Keratinocyte (primary cell): ENCODE measurements at regions not wholly inside any gene's neighbourhood (a gene's known extent, or its start where the extent isn't known, plus 50 kb on each side); places are given as distances from the start of the nearest gene placed in this dataset.

ENCODE experiments used
- DNase-seq: peaks from one replicate; pipeline ENCODE4 v3.0.0-alpha.2; 2011; ENCODE audit warnings: low read depth, missing footprints, low spot score
- FAIRE-seq: peaks from 2 replicates; lab custom pipeline; 2011; peaks lifted over from hg19 to GRCh38; lab: Jason Lieb, UNC
- H2AFZ ChIP-seq: 2 replicates; pipeline ENCODE4 v1.6.0; 2012; ENCODE audit warnings: low read length, control low read depth, inconsistent platforms; ENCODE audit not compliant: control insufficient read depth
- H3K27ac ChIP-seq: 2 replicates; pipeline ENCODE4 v1.5.1; 2011; ENCODE audit warnings: low read length; ENCODE audit not compliant: control insufficient read depth, insufficient read depth
- H3K27me3 ChIP-seq: 3 replicates; pipeline ENCODE4 v1.6.0; 2011; ENCODE audit warnings: low read length; ENCODE audit not compliant: control insufficient read depth, insufficient read depth; ENCODE audit errors: extremely low read depth
- H3K36me3 ChIP-seq, 2 experiments: 2 replicates in 1 of 2; 3 replicates in 1 of 2; pipeline ENCODE4 v1.5.1; 2011; ENCODE audit warnings: low read length in 2 of 2, mild to moderate bottlenecking in 1 of 2; ENCODE audit not compliant: control insufficient read depth in 2 of 2, insufficient read depth in 2 of 2; ENCODE audit errors: extremely low read depth in 1 of 2
- H3K4me1 ChIP-seq: 3 replicates; pipeline ENCODE4 v1.5.1; 2011; ENCODE audit warnings: low read length; ENCODE audit not compliant: control insufficient read depth, insufficient read depth; ENCODE audit errors: extremely low read depth
- H3K4me2 ChIP-seq: 3 replicates; pipeline ENCODE4 v1.6.0; 2011; ENCODE audit warnings: low read depth, low read length; ENCODE audit not compliant: control insufficient read depth, insufficient read depth; ENCODE audit errors: extremely low read depth
- H3K4me3 ChIP-seq, 3 experiments: fragments of 200-600 bp in 1 of 3; sonication (generic) in 1 of 3; 2 replicates in 2 of 3; 3 replicates in 1 of 3; pipeline ENCODE4 v1.5.1; 2011 to 2016; ENCODE audit warnings: low read length in 3 of 3, mild to moderate bottlenecking in 3 of 3, control low read depth in 2 of 3, inconsistent platforms in 1 of 3, low read depth in 1 of 3, mixed read lengths in 1 of 3, mixed run types in 1 of 3, moderate library complexity in 1 of 3; ENCODE audit not compliant: control insufficient read depth in 2 of 3, insufficient read depth in 2 of 3; ENCODE audit errors: extremely low read depth in 1 of 3
- H3K79me2 ChIP-seq: 2 replicates; pipeline ENCODE4 v1.6.0; 2012; ENCODE audit warnings: low read length; ENCODE audit not compliant: control insufficient read depth, insufficient read depth
- H3K9ac ChIP-seq: 3 replicates; pipeline ENCODE4 v1.6.0; 2011; ENCODE audit warnings: low read length; ENCODE audit not compliant: control insufficient read depth, insufficient read depth; ENCODE audit errors: extremely low read depth
- H3K9me1 ChIP-seq: 3 replicates; pipeline ENCODE4 v1.6.0; 2011; ENCODE audit warnings: low read length; ENCODE audit not compliant: control insufficient read depth, insufficient read depth; ENCODE audit errors: extremely low read depth
- H3K9me3 ChIP-seq: 2 replicates; pipeline ENCODE4 v1.5.1; 2012; ENCODE audit warnings: low read depth, low read length; ENCODE audit not compliant: control insufficient read depth
- H4K20me1 ChIP-seq: 3 replicates; pipeline ENCODE4 v1.6.0; 2011; ENCODE audit warnings: low read length; ENCODE audit not compliant: control insufficient read depth, insufficient read depth; ENCODE audit errors: extremely low read depth
- EZH2 ChIP-seq: IDR thresholded peaks from one replicate; pipeline ENCODE4 v1.6.1; 2012; ENCODE audit warnings: inconsistent platforms, mild to moderate bottlenecking, low read length, moderate library complexity
- dilution Hi-C: fragments of 300-500 bp; cut with MboI; formaldehyde crosslinking; loops from one replicate; pipeline ENCODE4 v1.7.0; 2020; ENCODE audit warnings: low sequenced_read_pairs; ENCODE audit not compliant: extremely low pct_ligation_motif_present
- TF ChIP-seq, protein P1 (sequence below), 3 experiments: IDR thresholded peaks in 1 of 3; conservative IDR thresholded peaks in 1 of 3; optimal IDR thresholded peaks in 1 of 3; 2 replicates in 2 of 3; 3 replicates in 1 of 3; pipeline versions ENCODE3 to v1.5.1; 2011; ENCODE audit warnings: low read length in 3 of 3, mild to moderate bottlenecking in 3 of 3, moderate library complexity in 2 of 3, control low read depth in 1 of 3, inconsistent platforms in 1 of 3; ENCODE audit not compliant: insufficient read depth in 2 of 3; ENCODE audit errors: extremely low read depth in 1 of 3

- Histone ChIP-seq H3K36me3 (no peaks in the 10 kb centered on the region), H3K9me3 (no peaks in the 10 kb centered on the region), H3K79me2 (no peaks in the 10 kb centered on the region), H3K27ac (no peak overlapping the region), H3K4me2 (no peak overlapping the region), H3K27me3 (no peaks in the 10 kb centered on the region), H3K4me1 (no peaks in the 10 kb centered on the region), H3K9me1 (no peaks in the 10 kb centered on the region), H4K20me1 (no peaks in the 10 kb centered on the region), H2AFZ (peak overlapping the region; percentile 23), H3K4me3 (no peak overlapping the region), H3K9ac (no peak overlapping the region)
- dilution Hi-C loops = no loop called here
- no peak for DNase-seq
- TF ChIP-seq, protein P1, sequence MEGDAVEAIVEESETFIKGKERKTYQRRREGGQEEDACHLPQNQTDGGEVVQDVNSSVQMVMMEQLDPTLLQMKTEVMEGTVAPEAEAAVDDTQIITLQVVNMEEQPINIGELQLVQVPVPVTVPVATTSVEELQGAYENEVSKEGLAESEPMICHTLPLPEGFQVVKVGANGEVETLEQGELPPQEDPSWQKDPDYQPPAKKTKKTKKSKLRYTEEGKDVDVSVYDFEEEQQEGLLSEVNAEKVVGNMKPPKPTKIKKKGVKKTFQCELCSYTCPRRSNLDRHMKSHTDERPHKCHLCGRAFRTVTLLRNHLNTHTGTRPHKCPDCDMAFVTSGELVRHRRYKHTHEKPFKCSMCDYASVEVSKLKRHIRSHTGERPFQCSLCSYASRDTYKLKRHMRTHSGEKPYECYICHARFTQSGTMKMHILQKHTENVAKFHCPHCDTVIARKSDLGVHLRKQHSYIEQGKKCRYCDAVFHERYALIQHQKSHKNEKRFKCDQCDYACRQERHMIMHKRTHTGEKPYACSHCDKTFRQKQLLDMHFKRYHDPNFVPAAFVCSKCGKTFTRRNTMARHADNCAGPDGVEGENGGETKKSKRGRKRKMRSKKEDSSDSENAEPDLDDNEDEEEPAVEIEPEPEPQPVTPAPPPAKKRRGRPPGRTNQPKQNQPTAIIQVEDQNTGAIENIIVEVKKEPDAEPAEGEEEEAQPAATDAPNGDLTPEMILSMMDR (optimal IDR thresholded peaks at IDR 0.05 in 1 of 3, IDR thresholded peaks at IDR 0.05 in 1 of 3, conservative IDR thresholded peaks at IDR 0.05 in 1 of 3; ENCODE audit: extremely low read depth in 1 of 3, insufficient read depth in 2 of 3, low read length in 3 of 3) = no peak
- no peak for TF ChIP-seq EZH2
- FAIRE-seq = no peak
Observed at GRCh38 chr5:51573835-51574234, 190.6 kb downstream of the ISL1 start.

DNA sequence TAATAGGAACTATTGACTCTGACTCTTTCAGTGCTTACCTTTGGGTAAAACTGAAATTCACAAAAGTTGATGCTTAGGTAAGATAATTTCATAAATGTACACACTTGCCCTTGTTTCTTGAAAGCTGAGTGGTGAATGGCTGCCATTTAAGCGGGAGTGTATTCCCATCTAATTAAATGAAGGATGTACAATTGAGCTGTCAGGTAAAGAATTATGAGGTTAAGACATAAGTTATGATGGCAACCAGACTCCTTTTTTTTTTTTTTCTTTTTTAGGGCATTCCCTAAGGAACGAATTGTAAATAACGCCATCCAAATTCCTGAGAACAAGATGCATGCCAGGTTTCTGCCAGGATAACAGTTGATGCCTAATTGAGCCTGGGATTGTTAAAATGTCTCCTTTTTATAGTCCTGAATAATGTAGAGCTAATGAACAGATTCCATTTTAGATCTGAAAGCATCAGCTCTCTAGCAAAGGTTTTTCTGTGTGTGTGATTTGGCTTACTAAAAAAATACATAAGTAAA lies 199.7 kb downstream of the ISL1 start:
- FAIRE-seq = no peak

More for the DNA sequence above, 199.7 kb downstream of the ISL1 start:
- TF ChIP-seq, protein P1 (optimal IDR thresholded peaks at IDR 0.05 in 1 of 3, IDR thresholded peaks at IDR 0.05 in 1 of 3, conservative IDR thresholded peaks at IDR 0.05 in 1 of 3; ENCODE audit: extremely low read depth in 1 of 3, insufficient read depth in 2 of 3, low read length in 3 of 3) = no peak
- TF ChIP-seq EZH2 = no peak
- H3K4me2 ChIP-seq = no peak overlapping the region
- H3K27me3 ChIP-seq = no peaks in the 10 kb centered on the region
- DNase-seq = no peak
- dilution Hi-C loops = no loop called here
- no peak overlapping the region for H3K27ac ChIP-seq
- no peaks in the 10 kb centered on the region for H3K36me3 ChIP-seq
- H3K9ac ChIP-seq = no peak overlapping the region
- no peak overlapping the region for H2AFZ ChIP-seq
- H3K79me2 ChIP-seq = no peaks in the 10 kb centered on the region
- H3K4me1 ChIP-seq = no peaks in the 10 kb centered on the region
- H3K9me3 ChIP-seq = no peaks in the 10 kb centered on the region
- H3K4me3 ChIP-seq = no peak overlapping the region
- H4K20me1 ChIP-seq = no peaks in the 10 kb centered on the region
- H3K9me1 ChIP-seq = no peaks in the 10 kb centered on the region
